ENCODE measurements at regions not wholly inside any gene's neighbourhood (a gene's known extent, or its start where the extent isn't known, plus 50 kb on each side); places are given as distances from the start of the nearest gene placed in this dataset.
A peak's percentile ranks its signal among the peaks of the same experiment; 100 is the strongest.

GRCh38 chr4:43763029-43763610, 685.5 kb downstream of the KCTD8 start (continued):
- TF ChIP-seq ATF2 (IDR thresholded peaks at IDR 0.05; ENCODE audit: low read length) (no peak), PML (IDR thresholded peaks at IDR 0.05; ENCODE audit: low read length) (no peak), ZNF622 (IDR thresholded peaks at IDR 0.05) (no peak), SP1 (IDR thresholded peaks at IDR 0.05; ENCODE audit: low read depth, low read length) (no peak), BACH1 (IDR thresholded peaks at IDR 0.05; ENCODE audit: borderline replicate concordance) (no peak), RELB (IDR thresholded peaks at IDR 0.05; ENCODE audit: low read depth) (peak; percentile 91; the same call in 1 of the 2 replicates), NFXL1 (IDR thresholded peaks at IDR 0.05; ENCODE audit: borderline replicate concordance) (no peak), PBX3 (IDR thresholded peaks at IDR 0.05; ENCODE audit: insufficient replicate concordance, low read depth, low read length) (no peak), MTA2 (IDR thresholded peaks at IDR 0.05; ENCODE audit: low read depth) (peak; percentile 65), MEF2B (IDR thresholded peaks at IDR 0.05; ENCODE audit: partially characterized antibody, poor library complexity, severe bottlenecking) (peak; percentile 61), TCF7 (IDR thresholded peaks at IDR 0.05; ENCODE audit: borderline replicate concordance) (no peak), ZBTB40 (IDR thresholded peaks at IDR 0.05; ENCODE audit: borderline replicate concordance) (no peak), PKNOX1 (IDR thresholded peaks at IDR 0.05) (no peak), KAT2A (conservative IDR thresholded peaks at IDR 0.05; ENCODE audit: control insufficient read depth, low read depth, low read length) (no peak), SREBF1 (IDR thresholded peaks at IDR 0.05; ENCODE audit: low read length) (no peak), BRCA1 (IDR thresholded peaks at IDR 0.05; ENCODE audit: low read depth, low read length) (no peak), HDAC6 (IDR thresholded peaks at IDR 0.05; ENCODE audit: unreplicated experiment) (no peak), RAD21 (IDR thresholded peaks at IDR 0.05; ENCODE audit: insufficient read depth, low read depth, low read length) (no peak), ZNF217 (IDR thresholded peaks at IDR 0.05) (no peak), EGR1 (IDR thresholded peaks at IDR 0.05; ENCODE audit: borderline replicate concordance in 1 of 2, low read depth in 2 of 2, low read length in 2 of 2) (no peak), STAT3 (IDR thresholded peaks at IDR 0.05; ENCODE audit: low read depth, low read length) (0 out of 2 replicates have a peak, but pooled peaks have one; percentile 28), GATAD2B (conservative IDR thresholded peaks at IDR 0.05; ENCODE audit: low read depth) (no peak; the same call in 1 of the 2 replicates), SMC3 (IDR thresholded peaks at IDR 0.05; ENCODE audit: borderline replicate concordance, low read length) (no peak)

Measured in GM12878 (cell line).